CD4-positive, CD25-positive, alpha-beta regulatory T cell (primary cell): ENCODE measurements at regions not wholly inside any gene's neighbourhood (a gene's known extent, or its start where the extent isn't known, plus 50 kb on each side); places are given as distances from the start of the nearest gene placed in this dataset.
"Not testable (repeated sequence)": the region's sequence is repeated elsewhere in the genome, so short reads cannot be mapped to it uniquely, and the experiment has no call there.

Source experiments
- ATAC-seq, 2 donors: fragments of 150-1000 bp; cut with Tn5 transposase; one replicate each; pipeline ENCODE4 v1.10.0; 2021; ENCODE audit warnings: low read depth in 2 of 2, moderate number of reproducible peaks in 2 of 2, moderate library complexity in 1 of 2
- DNase-seq, 3 donors: peaks; one replicate each; pipeline versions ENCODE4 v3.0.0 to v3.0.0-alpha.2; 2012 to 2022; ENCODE audit warnings: mixed read lengths in 1 of 3
- H3K27ac ChIP-seq: one replicate; pipeline ENCODE4 v1.7.0; 2013; ENCODE audit warnings: mild to moderate bottlenecking, low read length; ENCODE audit not compliant: insufficient read depth, poor library complexity, severe bottlenecking
- H3K27me3 ChIP-seq: one replicate; pipeline ENCODE4 v1.7.0; 2013; ENCODE audit warnings: low read length; ENCODE audit not compliant: control insufficient read depth, insufficient read depth
- H3K36me3 ChIP-seq: one replicate; pipeline ENCODE4 v1.7.0; 2013; ENCODE audit warnings: mild to moderate bottlenecking, low read length, moderate library complexity; ENCODE audit not compliant: control insufficient read depth, insufficient read depth
- H3K4me1 ChIP-seq: 2 replicates; pipeline ENCODE4 v1.7.0; 2013; ENCODE audit warnings: mild to moderate bottlenecking, low read length; ENCODE audit not compliant: insufficient read depth, control insufficient read depth, poor library complexity, severe bottlenecking
- H3K4me3 ChIP-seq: one replicate; pipeline ENCODE4 v1.7.0; 2013; ENCODE audit warnings: low read depth, mild to moderate bottlenecking, low read length, moderate library complexity
- H3K9me3 ChIP-seq, 2 experiments: 1 replicate in 1 of 2; 2 replicates in 1 of 2; pipeline ENCODE4 v1.7.0; 2013; ENCODE audit warnings: low read length in 2 of 2, mild to moderate bottlenecking in 1 of 2, moderate library complexity in 1 of 2; ENCODE audit not compliant: control insufficient read depth in 2 of 2
- H3K27ac Mint-ChIP-seq, 3 donors: one replicate each; pipeline ENCODE4 v1.8.0; 2020 to 2022; ENCODE audit warnings: mild to moderate bottlenecking in 3 of 3, mixed read lengths in 3 of 3, moderate library complexity in 2 of 3
- H3K27me3 Mint-ChIP-seq: one replicate; pipeline ENCODE4 v1.8.0; 2022; ENCODE audit warnings: mild to moderate bottlenecking, mixed read lengths
- H3K36me3 Mint-ChIP-seq: one replicate; pipeline ENCODE4 v1.8.0; 2020; ENCODE audit warnings: mixed read lengths
- H3K4me1 Mint-ChIP-seq, 4 donors: one replicate each; pipeline ENCODE4 v1.8.0; 2020 to 2022; ENCODE audit warnings: mixed read lengths in 4 of 4, mild to moderate bottlenecking in 1 of 4
- H3K4me3 Mint-ChIP-seq, 4 donors: one replicate each; pipeline ENCODE4 v1.8.0; 2020 to 2022; ENCODE audit warnings: mild to moderate bottlenecking in 4 of 4, mixed read lengths in 4 of 4, moderate library complexity in 3 of 4
- H3K9me3 Mint-ChIP-seq, 7 donors: one replicate each; pipeline ENCODE4 v1.8.0; 2020 to 2022; ENCODE audit warnings: mixed read lengths in 7 of 7, mild to moderate bottlenecking in 3 of 7, moderate library complexity in 2 of 7

GRCh38 chr9:40592406-40592805 lies 536.1 kb downstream of the FOXD4L6 start:
- H3K27me3 ChIP-seq, H3K27me3 Mint-ChIP-seq, H3K27ac ChIP-seq, DNase-seq, H3K4me3 Mint-ChIP-seq, H3K9me3 Mint-ChIP-seq, H3K27ac Mint-ChIP-seq, H3K4me1 ChIP-seq, ATAC-seq, H3K9me3 ChIP-seq, H3K4me3 ChIP-seq, H3K36me3 Mint-ChIP-seq, H3K36me3 ChIP-seq, H3K4me1 Mint-ChIP-seq: not testable (repeated sequence)

- not testable (repeated sequence) for DNase-seq, H3K4me3 Mint-ChIP-seq, H3K27ac ChIP-seq, H3K36me3 Mint-ChIP-seq, ATAC-seq, H3K9me3 Mint-ChIP-seq, H3K4me3 ChIP-seq, H3K4me1 ChIP-seq, H3K27ac Mint-ChIP-seq, H3K9me3 ChIP-seq, H3K4me1 Mint-ChIP-seq, H3K27me3 Mint-ChIP-seq, H3K27me3 ChIP-seq, H3K36me3 ChIP-seq
Measured at GRCh38 chr9:40591915-40592314, 536.6 kb downstream of the FOXD4L6 start.

- DNase-seq, ATAC-seq, H3K4me3 Mint-ChIP-seq, H3K4me3 ChIP-seq, H3K36me3 ChIP-seq, H3K9me3 Mint-ChIP-seq, H3K27me3 Mint-ChIP-seq, H3K9me3 ChIP-seq, H3K27ac ChIP-seq, H3K4me1 ChIP-seq, H3K4me1 Mint-ChIP-seq, H3K27me3 ChIP-seq, H3K36me3 Mint-ChIP-seq, H3K27ac Mint-ChIP-seq: not testable (repeated sequence)
Measured at GRCh38 chr9:40587475-40588195, 540.8 kb downstream of the FOXD4L6 start.

DNA sequence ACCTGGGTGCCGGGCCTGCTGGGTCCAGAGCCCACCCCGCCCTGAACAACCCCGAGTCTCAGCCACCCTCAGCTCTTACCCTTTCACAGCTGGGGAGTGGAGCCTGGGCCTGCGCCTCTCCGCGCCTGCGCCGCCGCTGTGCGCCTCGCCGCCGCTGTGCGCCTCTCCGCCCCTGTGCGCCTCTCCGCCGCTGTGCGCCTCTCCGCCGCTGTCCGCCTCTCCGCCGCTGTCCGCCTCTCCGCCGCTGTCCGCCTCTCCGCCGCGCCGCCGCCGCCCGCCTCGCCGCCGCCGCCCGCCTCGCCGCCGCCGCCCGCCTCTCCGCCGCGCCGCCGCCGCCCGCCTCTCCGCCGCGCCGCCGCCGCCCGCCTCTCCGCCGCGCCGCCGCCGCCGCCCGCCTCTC lies 544.4 kb downstream of the FOXD4L6 start:
- not testable (repeated sequence) for H3K4me1 ChIP-seq, H3K27me3 ChIP-seq, H3K4me3 ChIP-seq, ATAC-seq, H3K27me3 Mint-ChIP-seq, H3K4me1 Mint-ChIP-seq, H3K27ac ChIP-seq, DNase-seq, H3K27ac Mint-ChIP-seq, H3K36me3 ChIP-seq, H3K9me3 ChIP-seq, H3K9me3 Mint-ChIP-seq, H3K36me3 Mint-ChIP-seq
- H3K4me3 Mint-ChIP-seq, result peak overlapping the region in 1 of 4 donors; percentile 69

GRCh38 chr9:40583230-40583629 lies 545.3 kb downstream of the FOXD4L6 start:
- DNase-seq, H3K36me3 ChIP-seq, H3K27me3 Mint-ChIP-seq, H3K4me1 ChIP-seq, H3K27ac ChIP-seq, H3K9me3 Mint-ChIP-seq, H3K4me1 Mint-ChIP-seq, H3K4me3 ChIP-seq, H3K27ac Mint-ChIP-seq, H3K36me3 Mint-ChIP-seq, H3K27me3 ChIP-seq, H3K9me3 ChIP-seq, ATAC-seq: not testable (repeated sequence)
- peak overlapping the region in 3 of 4 donors; percentile 52 to 87 (median 70) for H3K4me3 Mint-ChIP-seq

- H3K4me1 ChIP-seq, H3K9me3 ChIP-seq, H3K36me3 ChIP-seq, H3K27me3 Mint-ChIP-seq, ATAC-seq, DNase-seq, H3K27ac Mint-ChIP-seq, H3K4me3 ChIP-seq, H3K9me3 Mint-ChIP-seq, H3K27me3 ChIP-seq, H3K4me3 Mint-ChIP-seq, H3K36me3 Mint-ChIP-seq, H3K4me1 Mint-ChIP-seq, H3K27ac ChIP-seq: not testable (repeated sequence)
Measured at GRCh38 chr9:40578908-40579307, 549.6 kb downstream of the FOXD4L6 start.
